HepG2 (cell line): ENCODE measurements at regions not wholly inside any gene's neighbourhood (a gene's known extent, or its start where the extent isn't known, plus 50 kb on each side); places are given as distances from the start of the nearest gene placed in this dataset.

ENCODE experiments used
- ATAC-seq: fragments of 200-7000 bp; cut with Tn5 transposase; 3 replicates; pipeline ENCODE4 v1.9.1; 2020; ENCODE audit warnings: mild to moderate bottlenecking, moderate library complexity
- BruUV-seq: library from RNA; stranded (reverse); fragments of 400-500 nt; replicated peaks from 2 replicates; lab custom pipeline; 2021; lab: Mats Ljungman, UMichigan
- CTCF ChIA-PET: fragments of 300-600 bp; formaldehyde crosslinking; extraction: SDS; loops from one replicate; lab custom pipeline; 2021; ENCODE audit warnings: low total read pairs, inconsistent platforms, low intra/inter-chr PET ratio; lab: Yijun Ruan, JAX
- POLR2A ChIA-PET: fragments of 350-600 bp; sonication (Branson Sonifier 250); formaldehyde crosslinking; loops from one replicate; lab custom pipeline; 2020; ENCODE audit warnings: antibody characterized with exemption, inconsistent platforms; lab: Yijun Ruan, JAX
- DNase-seq: peaks from one replicate; pipeline ENCODE4 v3.0.0-alpha.2; 2015; ENCODE audit warnings: low spot score
- FAIRE-seq: peaks from 3 replicates; lab custom pipeline; 2011; peaks lifted over from hg19 to GRCh38; lab: Jason Lieb, UNC
- H2AFZ ChIP-seq: one replicate; pipeline ENCODE4 v1.6.1; 2011; ENCODE audit warnings: low read length, inconsistent platforms
- H3K27ac ChIP-seq: fragments of 300-600 bp; 3 replicates; pipeline ENCODE4 v1.8.0; 2011; ENCODE audit warnings: mixed run types, mild to moderate bottlenecking, mixed read lengths, low read length, inconsistent platforms; ENCODE audit not compliant: insufficient read depth; ENCODE audit errors: extremely low read length
- H3K27me3 ChIP-seq, 2 experiments: fragments of 200-600 bp in 1 of 2; 2 replicates in 1 of 2; 3 replicates in 1 of 2; pipeline versions ENCODE4 v1.6.0 to v1.8.0; 2011; ENCODE audit warnings: low read length in 2 of 2, mild to moderate bottlenecking in 2 of 2, moderate library complexity in 2 of 2, inconsistent platforms in 1 of 2; ENCODE audit not compliant: insufficient read depth in 2 of 2, control insufficient read depth in 1 of 2
- H3K36me3 ChIP-seq, 2 experiments: fragments of 200-600 bp in 1 of 2; replicated peaks in 1 of 2; 2 replicates in 1 of 2; 3 replicates in 1 of 2; pipeline versions ENCODE4 v1.5.1 to v1.8.0; 2011; ENCODE audit warnings: low read length in 2 of 2, inconsistent platforms in 1 of 2; ENCODE audit not compliant: insufficient read depth in 2 of 2, control insufficient read depth in 1 of 2
- H3K4me1 ChIP-seq: 2 replicates; pipeline ENCODE4 v1.5.1; 2012; ENCODE audit warnings: low read length, inconsistent platforms; ENCODE audit not compliant: insufficient read depth
- H3K4me2 ChIP-seq: 2 replicates; pipeline ENCODE4 v1.6.0; 2011; ENCODE audit warnings: low read depth, low read length, inconsistent platforms
- H3K4me3 ChIP-seq, 3 experiments: fragments of 200-600 bp in 1 of 3; sonication (generic), shearing (Covaris generic) in 1 of 3; replicated peaks in 1 of 3; 2 replicates each; pipeline ENCODE4 v1.5.1; 2011 to 2016; ENCODE audit warnings: low read length in 3 of 3, inconsistent platforms in 2 of 3, low read depth in 2 of 3, mild to moderate bottlenecking in 2 of 3, control low read depth in 1 of 3, mixed read lengths in 1 of 3; ENCODE audit not compliant: insufficient read depth in 1 of 3
- H3K79me2 ChIP-seq: one replicate; pipeline ENCODE4 v1.6.1; 2011; ENCODE audit warnings: low read length, inconsistent platforms; ENCODE audit not compliant: insufficient read depth
- H3K9ac ChIP-seq: 2 replicates; pipeline ENCODE4 v1.6.0; 2011; ENCODE audit warnings: mild to moderate bottlenecking, low read depth, low read length, inconsistent platforms; ENCODE audit not compliant: insufficient read depth
- H3K9me3 ChIP-seq: 2 replicates; pipeline ENCODE4 v1.5.1; 2012; ENCODE audit warnings: mild to moderate bottlenecking, low read length
- H4K20me1 ChIP-seq: 2 replicates; pipeline ENCODE4 v1.6.0; 2011; ENCODE audit warnings: inconsistent platforms, mild to moderate bottlenecking, low read length, moderate library complexity; ENCODE audit not compliant: insufficient read depth
- AHR ChIP-seq: IDR thresholded peaks from 2 replicates; pipeline ENCODE4 v1.6.1; 2018; ENCODE audit warnings: missing genetic modification reagents, missing compliant biosample characterization
- ARID5B ChIP-seq: IDR thresholded peaks from 2 replicates; pipeline ENCODE4 v1.4.0; 2020; ENCODE audit warnings: mild to moderate bottlenecking, missing genetic modification reagents
- CREBL2 ChIP-seq: sonication (generic); formaldehyde crosslinking; IDR thresholded peaks from 2 replicates; pipeline ENCODE4 v1.8.1; 2023; ENCODE audit warnings: missing genetic modification reagents, mild to moderate bottlenecking, borderline replicate concordance
- ETS1 ChIP-seq: sonication (generic); formaldehyde crosslinking; IDR thresholded peaks from 2 replicates; pipeline ENCODE4 v1.4.0; 2020; ENCODE audit warnings: missing genetic modification reagents
- HNF4A ChIP-seq: sonication (generic); formaldehyde crosslinking; IDR thresholded peaks from 2 replicates; pipeline ENCODE4 v1.4.0; 2020; ENCODE audit warnings: missing genetic modification reagents
- KDM3A ChIP-seq: IDR thresholded peaks from 2 replicates; pipeline ENCODE4 v1.6.1; 2018; ENCODE audit warnings: low read depth, missing compliant biosample characterization
- MED13 ChIP-seq: sonication (generic); formaldehyde crosslinking; IDR thresholded peaks from 2 replicates; pipeline ENCODE4 v1.5.0; 2020; ENCODE audit warnings: missing genetic modification reagents
- MIER2 ChIP-seq: IDR thresholded peaks from 2 replicates; pipeline ENCODE4 v1.6.1; 2016; ENCODE audit warnings: missing biosample characterization, missing genetic modification reagents
- NFE2L1 ChIP-seq: sonication (generic); formaldehyde crosslinking; IDR thresholded peaks from 2 replicates; pipeline ENCODE4 v1.4.0; 2020; ENCODE audit warnings: missing genetic modification reagents, mild to moderate bottlenecking, borderline replicate concordance
- NONO ChIP-seq, 2 experiments: fragments of 450-650 bp in 1 of 2; sonication (generic) in 1 of 2; formaldehyde crosslinking in 1 of 2; IDR thresholded peaks in 1 of 2; conservative IDR thresholded peaks in 1 of 2; 2 replicates each; pipeline versions ENCODE4 v1.6.1 to v1.8.0; 2017 to 2022; ENCODE audit warnings: mild to moderate bottlenecking in 1 of 2, missing genetic modification reagents in 1 of 2, moderate library complexity in 1 of 2
- NR2C2 ChIP-seq: sonication (generic); formaldehyde crosslinking; IDR thresholded peaks from 2 replicates; pipeline ENCODE4 v1.4.0; 2020; ENCODE audit warnings: missing genetic modification reagents, mild to moderate bottlenecking, moderate library complexity, borderline replicate concordance
- NR2F1 ChIP-seq, 2 experiments: fragments of 450-650 bp in 1 of 2; formaldehyde crosslinking in 1 of 2; IDR thresholded peaks; 2 replicates each; pipeline versions ENCODE4 v1.5.0 to v1.6.1; 2016 to 2020; ENCODE audit warnings: mild to moderate bottlenecking in 1 of 2, missing compliant biosample characterization in 1 of 2, missing genetic modification reagents in 1 of 2, moderate library complexity in 1 of 2
- NR2F6 ChIP-seq, 2 experiments: IDR thresholded peaks; 2 replicates each; pipeline ENCODE4 v1.6.1; 2016; ENCODE audit warnings: antibody characterized with exemption in 1 of 2, mild to moderate bottlenecking in 1 of 2
- PHF20 ChIP-seq: sonication (generic); formaldehyde crosslinking; IDR thresholded peaks from 2 replicates; pipeline ENCODE4 v1.5.0; 2020; ENCODE audit warnings: mild to moderate bottlenecking, missing genetic modification reagents
- SIN3B ChIP-seq: fragments of 150-350 bp; IDR thresholded peaks from 2 replicates; pipeline ENCODE4 v1.6.1; 2014; ENCODE audit warnings: low read length
- SMAD1 ChIP-seq: sonication (generic); formaldehyde crosslinking; IDR thresholded peaks from 2 replicates; pipeline ENCODE4 v1.4.0; 2020; ENCODE audit warnings: missing genetic modification reagents, low read depth, mild to moderate bottlenecking, borderline replicate concordance
- TAF1 ChIP-seq: sonication (generic); formaldehyde crosslinking; IDR thresholded peaks from 2 replicates; pipeline ENCODE4 v1.4.0; 2020; ENCODE audit warnings: missing genetic modification reagents
- ZNF713 ChIP-seq: sonication (generic); formaldehyde crosslinking; IDR thresholded peaks from 2 replicates; pipeline ENCODE4 v1.4.0; 2020; ENCODE audit warnings: mild to moderate bottlenecking, missing genetic modification reagents
- WGBS: methylation state at CpG from one replicate; pipeline ENCODE4 v1.1.6; 2017; ENCODE audit warnings: low lambda C conversion rate; 5-methylcytosine and 5-hydroxymethylcytosine counted together
- in situ Hi-C: cut with HindIII; loops from 2 replicates; pipeline ENCODE4 v1.10.0; 2017; ENCODE audit warnings: low pct_unique_long_range_greater_than_20kb; ENCODE audit not compliant: extremely low pct_ligation_motif_present
- intact Hi-C: fragments of 100-400 bp; cut with micrococcal nuclease; formaldehyde crosslinking; loops from one replicate; pipeline ENCODE4 v1.10.0; 2022; ENCODE audit not compliant: unreplicated experiment
- TF ChIP-seq, protein P1 (sequence below): sonication (generic); IDR thresholded peaks from 2 replicates; pipeline ENCODE4 v1.6.1; 2016; ENCODE audit warnings: low read depth, borderline replicate concordance

DNA sequence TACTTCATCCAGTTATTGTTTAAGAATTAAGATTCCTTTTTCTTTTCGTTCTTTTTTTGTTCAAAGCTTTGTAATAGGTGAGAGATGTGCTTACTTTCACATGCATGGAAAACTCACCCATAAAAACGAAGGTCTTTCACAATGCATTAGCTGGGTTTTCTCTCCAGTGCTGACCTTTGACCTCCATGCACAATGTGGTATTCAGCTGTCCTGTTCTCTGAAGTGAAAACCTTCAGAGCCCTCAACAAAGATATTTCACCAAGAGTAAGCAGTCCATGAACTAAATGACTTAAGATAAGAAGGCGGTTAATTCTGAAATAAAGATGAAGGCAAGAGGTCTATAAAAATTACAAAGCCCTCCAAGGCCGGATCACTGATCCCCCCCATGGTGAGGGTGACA, 77.1 kb upstream of the IPO9 start:
- BruUV-seq: no TSS peak
- H3K27ac ChIP-seq: no peak overlapping the region
- POLR2A ChIA-PET: no interaction called here
- DNase-seq (peak; percentile 58), ATAC-seq (peak; percentile 68), FAIRE-seq (peak; percentile 54)
- H3K36me3 ChIP-seq: no peaks in the 10 kb centered on the region
- H3K9me3 ChIP-seq: no peaks in the 10 kb centered on the region
- H4K20me1 ChIP-seq: no peaks in the 10 kb centered on the region
- peaks cover 10% of the 10 kb centered on the region for H3K4me1 ChIP-seq
- H3K9ac ChIP-seq: no peak overlapping the region
- H3K4me2 ChIP-seq: no peak overlapping the region
- in situ Hi-C loops (no loop called here), intact Hi-C loops (no loop called here)
- no peaks in the 10 kb centered on the region; a peak in 2 of 5 replicates for H3K27me3 ChIP-seq
- no peaks in the 10 kb centered on the region for H3K79me2 ChIP-seq
- no peak overlapping the region for H2AFZ ChIP-seq
- whole genome bisulfite sequencing: 2% methylated on average over 4 of the region's 4 CpGs
- CTCF ChIA-PET: no interaction called here
- no peak overlapping the region for H3K4me3 ChIP-seq
- 0 out of 2 replicates have a peak, but pooled peaks have one; percentile 11 for TF ChIP-seq HNF4A (CRISPR knock-in tag)
- TF ChIP-seq NR2C2 (CRISPR knock-in tag): peak; percentile 79
- TF ChIP-seq MED13 (CRISPR knock-in tag): no peak
- TF ChIP-seq SIN3B: no peak
- TF ChIP-seq CREBL2 (CRISPR knock-in tag): no peak
- no peak for TF ChIP-seq ARID5B (CRISPR knock-in tag)
- TF ChIP-seq NFE2L1 (CRISPR knock-in tag): no peak
- TF ChIP-seq NONO (IDR thresholded peaks at IDR 0.05): no peak
- TF ChIP-seq NONO (CRISPR knock-in tag; conservative IDR thresholded peaks at IDR 0.05): no peak
- TF ChIP-seq ZNF713 (CRISPR knock-in tag): no peak
- TF ChIP-seq PHF20: no peak
- no peak for TF ChIP-seq SMAD1 (CRISPR knock-in tag)
- TF ChIP-seq AHR (CRISPR knock-in tag): no peak
- TF ChIP-seq NR2F1 (CRISPR knock-in tag; IDR thresholded peaks at IDR 0.05): peak; percentile 38 to 44; a peak in 2 of 4 replicates
- no peak for TF ChIP-seq ETS1
- TF ChIP-seq, protein P1, sequence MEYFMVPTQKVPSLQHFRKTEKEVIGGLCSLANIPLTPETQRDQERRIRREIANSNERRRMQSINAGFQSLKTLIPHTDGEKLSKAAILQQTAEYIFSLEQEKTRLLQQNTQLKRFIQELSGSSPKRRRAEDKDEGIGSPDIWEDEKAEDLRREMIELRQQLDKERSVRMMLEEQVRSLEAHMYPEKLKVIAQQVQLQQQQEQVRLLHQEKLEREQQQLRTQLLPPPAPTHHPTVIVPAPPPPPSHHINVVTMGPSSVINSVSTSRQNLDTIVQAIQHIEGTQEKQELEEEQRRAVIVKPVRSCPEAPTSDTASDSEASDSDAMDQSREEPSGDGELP: peak; percentile 14; the same call in 1 of the 2 replicates
- TF ChIP-seq KDM3A (CRISPR knock-in tag): no peak
- no peak for TF ChIP-seq MIER2 (CRISPR knock-in tag)
- TF ChIP-seq NR2F6 (IDR thresholded peaks at IDR 0.05): peak; percentile 91
- TF ChIP-seq NR2F6 (CRISPR knock-in tag; IDR thresholded peaks at IDR 0.05): peak; percentile 87
- TF ChIP-seq TAF1 (CRISPR knock-in tag): no peak
